H1 (cell line): ENCODE measurements at regions not wholly inside any gene's neighbourhood (a gene's known extent, or its start where the extent isn't known, plus 50 kb on each side); places are given as distances from the start of the nearest gene placed in this dataset.

ENCODE experiments used
- CTCF ChIA-PET: fragments of 300-600 bp; sonication (Branson Sonifier 250); formaldehyde crosslinking; loops from one replicate; lab custom pipeline; 2021; ENCODE audit not compliant: partially characterized antibody; lab: Charles Lee
- POLR2A ChIA-PET: fragments of 300-600 bp; sonication (Branson Sonifier 250); formaldehyde crosslinking; loops from one replicate; lab custom pipeline; 2021; ENCODE audit warnings: inconsistent platforms; ENCODE audit not compliant: partially characterized antibody; lab: Charles Lee
- DNase-seq, 2 experiments: peaks; one replicate each; pipeline versions ENCODE4 v3.0.0 to v3.0.0-alpha.2; 2010 to 2022; ENCODE audit warnings: low spot score in 2 of 2, low read depth in 1 of 2, mixed read lengths in 1 of 2
- FAIRE-seq: peaks from 2 replicates; lab custom pipeline; 2011; peaks lifted over from hg19 to GRCh38; lab: Jason Lieb, UNC
- H2AFZ ChIP-seq: 2 replicates; pipeline ENCODE4 v1.8.1; 2012; ENCODE audit warnings: low read length, inconsistent platforms
- H2AK5ac ChIP-seq: 2 replicates; pipeline ENCODE4 v1.6.1; 2013; ENCODE audit warnings: low read depth, low read length
- H2BK120ac ChIP-seq: replicated peaks from 2 replicates; pipeline ENCODE3; 2013; ENCODE audit warnings: low read depth, low read length, inconsistent platforms
- H2BK12ac ChIP-seq: 2 replicates; pipeline ENCODE4 v1.6.1; 2013; ENCODE audit warnings: low read depth, low read length
- H2BK15ac ChIP-seq: 2 replicates; pipeline ENCODE4 v1.6.1; 2013; ENCODE audit warnings: low read length
- H2BK20ac ChIP-seq: 2 replicates; pipeline ENCODE4 v1.6.1; 2013; ENCODE audit warnings: low read length
- H2BK5ac ChIP-seq: 2 replicates; pipeline ENCODE4 v1.6.1; 2013; ENCODE audit warnings: low read depth, low read length
- H3K14ac ChIP-seq: 2 replicates; pipeline ENCODE4 v1.6.1; 2013; ENCODE audit warnings: inconsistent platforms; ENCODE audit not compliant: insufficient read length
- H3K18ac ChIP-seq: 2 replicates; pipeline ENCODE4 v1.6.1; 2013; ENCODE audit warnings: low read length; ENCODE audit errors: extremely low read depth
- H3K23ac ChIP-seq: 2 replicates; pipeline ENCODE4 v1.6.1; 2013; ENCODE audit warnings: inconsistent platforms; ENCODE audit not compliant: insufficient read length
- H3K23me2 ChIP-seq: 2 replicates; pipeline ENCODE4 v1.6.1; 2013; ENCODE audit warnings: low read depth, low read length
- H3K27ac ChIP-seq: 2 replicates; pipeline ENCODE4 v1.6.1; 2011; ENCODE audit warnings: low read depth, low read length, inconsistent platforms
- H3K27me3 ChIP-seq, 4 experiments: replicated peaks in 1 of 4; 1 replicate in 1 of 4; 2 replicates in 3 of 4; pipeline versions ENCODE4 v1.6.1 to v1.8.1; 2011 to 2013; ENCODE audit warnings: low read length in 3 of 4, mild to moderate bottlenecking in 3 of 4, inconsistent platforms in 2 of 4, mixed read lengths in 2 of 4, moderate library complexity in 1 of 4; ENCODE audit not compliant: control insufficient read depth in 3 of 4, insufficient read depth in 3 of 4; ENCODE audit errors: extremely low read depth in 1 of 4
- H3K36me3 ChIP-seq, 4 experiments: 2 replicates each; pipeline versions ENCODE4 v1.6.1 to v1.8.1; 2011 to 2013; ENCODE audit warnings: mild to moderate bottlenecking in 4 of 4, low read length in 3 of 4, moderate library complexity in 2 of 4, control low read depth in 1 of 4, inconsistent platforms in 1 of 4; ENCODE audit not compliant: insufficient read depth in 4 of 4, control insufficient read depth in 2 of 4
- H3K4ac ChIP-seq: replicated peaks from 2 replicates; pipeline ENCODE3; 2013; ENCODE audit warnings: low read length, low read depth, mixed read lengths, inconsistent platforms; ENCODE audit not compliant: insufficient read length
- H3K4me1 ChIP-seq, 4 experiments: replicated peaks in 1 of 4; 1 replicate in 1 of 4; 2 replicates in 3 of 4; pipeline versions ENCODE4 v1.6.1 to v1.8.1; 2011 to 2013; ENCODE audit warnings: low read length in 3 of 4, inconsistent platforms in 2 of 4, mixed read lengths in 1 of 4; ENCODE audit not compliant: insufficient read depth in 4 of 4, control insufficient read depth in 3 of 4
- H3K4me2 ChIP-seq, 2 experiments: 2 replicates each; pipeline versions ENCODE4 v1.6.1 to v1.8.1; 2011 to 2013; ENCODE audit warnings: low read depth in 2 of 2, low read length in 2 of 2, control low read depth in 1 of 2, inconsistent platforms in 1 of 2, mild to moderate bottlenecking in 1 of 2; ENCODE audit not compliant: insufficient read depth in 1 of 2
- H3K4me3 ChIP-seq, 4 experiments: fragments of 200-600, 300-600 bp in 1 of 4; sonication (generic), shearing (Covaris generic), sonication (Bioruptor Twin) in 1 of 4; 2 replicates each; pipeline versions ENCODE4 v1.5.1 to v1.8.1; 2011 to 2016; ENCODE audit warnings: low read length in 4 of 4, low read depth in 3 of 4, control low read depth in 2 of 4, inconsistent platforms in 2 of 4, mild to moderate bottlenecking in 2 of 4, mixed read lengths in 1 of 4, moderate library complexity in 1 of 4; ENCODE audit not compliant: insufficient read depth in 2 of 4; ENCODE audit errors: extremely low read depth in 1 of 4
- H3K56ac ChIP-seq: replicated peaks from 2 replicates; pipeline ENCODE3; 2013; ENCODE audit warnings: low read depth, mild to moderate bottlenecking, mixed read lengths, low read length, inconsistent platforms; ENCODE audit not compliant: insufficient read length
- H3K79me1 ChIP-seq: 2 replicates; pipeline ENCODE4 v1.6.1; 2013; ENCODE audit warnings: low read depth, low read length, control low read depth
- H3K79me2 ChIP-seq, 2 experiments: 2 replicates each; pipeline versions ENCODE4 v1.6.1 to v1.8.1; 2012 to 2013; ENCODE audit warnings: low read length in 2 of 2, mild to moderate bottlenecking in 2 of 2, inconsistent platforms in 1 of 2; ENCODE audit not compliant: insufficient read depth in 2 of 2, control insufficient read depth in 1 of 2
- H3K9ac ChIP-seq, 4 experiments: replicated peaks in 1 of 4; 1 replicate in 1 of 4; 2 replicates in 3 of 4; pipeline versions ENCODE4 v1.6.1 to v1.8.1; 2011 to 2013; ENCODE audit warnings: low read depth in 3 of 4, low read length in 3 of 4, control low read depth in 2 of 4, mild to moderate bottlenecking in 2 of 4, moderate library complexity in 2 of 4, inconsistent platforms in 1 of 4; ENCODE audit errors: extremely low read depth in 1 of 4
- H3K9me3 ChIP-seq, 2 experiments: 2 replicates each; pipeline versions ENCODE4 v1.6.1 to v1.8.1; 2012 to 2013; ENCODE audit warnings: mild to moderate bottlenecking in 2 of 2, moderate library complexity in 2 of 2, control low read depth in 1 of 2, inconsistent platforms in 1 of 2, low read depth in 1 of 2, low read length in 1 of 2, mixed read lengths in 1 of 2; ENCODE audit not compliant: insufficient read depth in 2 of 2
- H4K20me1 ChIP-seq, 2 experiments: replicated peaks in 1 of 2; 2 replicates each; pipeline versions ENCODE3 to v1.8.1; 2011 to 2013; ENCODE audit warnings: inconsistent platforms in 2 of 2, low read length in 2 of 2, mild to moderate bottlenecking in 1 of 2; ENCODE audit not compliant: insufficient read depth in 2 of 2, control insufficient read depth in 1 of 2
- H4K5ac ChIP-seq: 2 replicates; pipeline ENCODE4 v1.6.1; 2013; ENCODE audit warnings: low read length, low read depth, mixed read lengths, inconsistent platforms; ENCODE audit not compliant: insufficient read length
- H4K8ac ChIP-seq: 2 replicates; pipeline ENCODE4 v1.8.0; 2013; ENCODE audit warnings: mild to moderate bottlenecking, moderate library complexity, low read length, inconsistent platforms; ENCODE audit not compliant: insufficient read depth; ENCODE audit errors: extremely low read depth
- H4K91ac ChIP-seq: replicated peaks from 2 replicates; pipeline ENCODE3; 2013; ENCODE audit warnings: low read length, mixed read lengths, inconsistent platforms; ENCODE audit not compliant: insufficient read length
- CHD1 ChIP-seq: IDR thresholded peaks from 2 replicates; pipeline ENCODE4 v1.6.1; 2012; ENCODE audit warnings: low read depth, low read length, improper control_type of control experiment
- CTCF ChIP-seq, 3 experiments: IDR thresholded peaks; 1 replicate in 2 of 3; 2 replicates in 1 of 3; pipeline versions ENCODE4 v1.5.1 to v1.6.1; 2011; ENCODE audit warnings: low read length in 3 of 3, mild to moderate bottlenecking in 3 of 3, inconsistent platforms in 2 of 3, low read depth in 1 of 3, moderate library complexity in 1 of 3; ENCODE audit not compliant: insufficient read depth in 1 of 3; ENCODE audit errors: control extremely low read depth in 1 of 3
- MAX ChIP-seq: IDR thresholded peaks from 2 replicates; pipeline ENCODE4 v1.6.1; 2012; ENCODE audit warnings: inconsistent platforms
- WGBS, 2 experiments: shearing (Covaris generic) in 1 of 2; methylation state at CpG; one replicate each; pipeline versions ENCODE4 v1.1.6 to v1.1.7; 2013 to 2015; ENCODE audit warnings: low lambda C conversion rate in 2 of 2, mixed read lengths in 2 of 2, inconsistent platforms in 1 of 2, low coverage in 1 of 2, missing lambda C conversion rate in 1 of 2; ENCODE audit not compliant: insufficient replicate concordance in 2 of 2, insufficient coverage in 1 of 2, insufficient read length in 1 of 2; ENCODE audit errors: extremely low coverage in 1 of 2, missing lambda C conversion rate in 1 of 2; 5-methylcytosine and 5-hydroxymethylcytosine counted together

- H3K27me3 ChIP-seq = no peaks in the 10 kb centered on the region
- no peak for FAIRE-seq
- no peak overlapping the region for H4K91ac ChIP-seq
- H2AK5ac ChIP-seq = no peak overlapping the region
- H3K56ac ChIP-seq = no peak overlapping the region
- no peak overlapping the region for H3K4ac ChIP-seq
- WGBS, 2 experiments = 96% methylated on average over 1 of the region's 1 CpG; no CpG with 5 or more reads in 1 of the 2 experiments
- H3K27ac ChIP-seq = no peak overlapping the region
- no peak overlapping the region for H3K4me2 ChIP-seq
- H3K4me1 ChIP-seq = no peaks in the 10 kb centered on the region; a peak in 2 of 7 replicates
- no peak for DNase-seq
- no peaks in the 10 kb centered on the region for H3K79me1 ChIP-seq
- H4K8ac ChIP-seq = no peak overlapping the region
- no peaks in the 10 kb centered on the region for H3K9me3 ChIP-seq
- H3K36me3 ChIP-seq = no peaks in the 10 kb centered on the region
- no peak overlapping the region for H2BK20ac ChIP-seq
- no peak overlapping the region for H3K14ac ChIP-seq
- H3K23ac ChIP-seq = no peak overlapping the region
- H3K18ac ChIP-seq = no peak overlapping the region
- H2BK12ac ChIP-seq = no peak overlapping the region
- no peaks in the 10 kb centered on the region for H3K23me2 ChIP-seq
- no peaks in the 10 kb centered on the region for H4K20me1 ChIP-seq
- ChIA-PET POLR2A (no interaction called here), CTCF (interaction anchor here (0.7 to 1.1 kb wide), 2 partner anchors 8 to 275 kb away, joined by 3 read pairs; partner anchors contain the start of gene FYB1)
- no peak overlapping the region for H3K9ac ChIP-seq
- H2AFZ ChIP-seq = 0 out of 2 replicates have a peak overlapping the region, but pooled peaks have one; percentile 61
- H4K5ac ChIP-seq = no peak overlapping the region
- no peak overlapping the region for H2BK15ac ChIP-seq
- no peak overlapping the region for H2BK5ac ChIP-seq
- no peak overlapping the region for H2BK120ac ChIP-seq
- H3K4me3 ChIP-seq = no peak overlapping the region
- no peaks in the 10 kb centered on the region for H3K79me2 ChIP-seq
- TF ChIP-seq MAX = no peak
- no peak for TF ChIP-seq CTCF (IDR thresholded peaks at IDR 0.05; ENCODE audit: control extremely low read depth in 1 of 3, insufficient read depth in 1 of 3, low read depth in 1 of 3, low read length in 3 of 3)
- no peak for TF ChIP-seq CHD1
Observed at GRCh38 chr5:39494534-39494933, 69.8 kb upstream of the DAB2 start.
